Loucy (cell line): ENCODE measurements at regions not wholly inside any gene's neighbourhood (a gene's known extent, or its start where the extent isn't known, plus 50 kb on each side); places are given as distances from the start of the nearest gene placed in this dataset.

Experiments
- EZH2phosphoT487 ChIP-seq: fragments of 200-600 bp; IDR thresholded peaks from 2 replicates; pipeline ENCODE4 v1.6.1; 2018; ENCODE audit warnings: antibody characterized with exemption, mild to moderate bottlenecking, moderate library complexity, borderline replicate concordance
- TF ChIP-seq, protein P1 (sequence below): fragments of 200-600 bp; sonication (generic); conservative IDR thresholded peaks from 2 replicates; pipeline ENCODE4 v1.5.1; 2014; ENCODE audit warnings: mild to moderate bottlenecking, antibody characterized with exemption, low read length

DNA sequence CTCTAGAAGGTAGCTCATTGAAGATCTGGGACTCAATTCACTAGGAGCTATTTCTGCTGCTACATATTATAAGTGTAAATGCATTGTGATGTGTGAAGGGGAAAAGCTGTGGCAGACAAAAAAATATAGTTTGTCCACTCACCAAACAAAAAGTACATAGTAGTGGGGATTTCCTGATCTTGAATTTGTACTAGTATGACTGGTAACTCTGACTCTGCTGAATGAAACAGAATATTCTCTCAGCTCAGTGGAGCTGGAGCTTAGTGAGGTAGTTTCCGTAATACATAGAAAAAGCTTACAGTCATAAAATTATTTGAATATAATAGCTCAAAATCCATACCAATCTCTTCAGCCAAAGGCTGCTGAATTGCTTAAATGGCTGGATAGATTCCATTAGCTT is 455.6 kb upstream of the CD180 start:
- TF ChIP-seq, protein P1, sequence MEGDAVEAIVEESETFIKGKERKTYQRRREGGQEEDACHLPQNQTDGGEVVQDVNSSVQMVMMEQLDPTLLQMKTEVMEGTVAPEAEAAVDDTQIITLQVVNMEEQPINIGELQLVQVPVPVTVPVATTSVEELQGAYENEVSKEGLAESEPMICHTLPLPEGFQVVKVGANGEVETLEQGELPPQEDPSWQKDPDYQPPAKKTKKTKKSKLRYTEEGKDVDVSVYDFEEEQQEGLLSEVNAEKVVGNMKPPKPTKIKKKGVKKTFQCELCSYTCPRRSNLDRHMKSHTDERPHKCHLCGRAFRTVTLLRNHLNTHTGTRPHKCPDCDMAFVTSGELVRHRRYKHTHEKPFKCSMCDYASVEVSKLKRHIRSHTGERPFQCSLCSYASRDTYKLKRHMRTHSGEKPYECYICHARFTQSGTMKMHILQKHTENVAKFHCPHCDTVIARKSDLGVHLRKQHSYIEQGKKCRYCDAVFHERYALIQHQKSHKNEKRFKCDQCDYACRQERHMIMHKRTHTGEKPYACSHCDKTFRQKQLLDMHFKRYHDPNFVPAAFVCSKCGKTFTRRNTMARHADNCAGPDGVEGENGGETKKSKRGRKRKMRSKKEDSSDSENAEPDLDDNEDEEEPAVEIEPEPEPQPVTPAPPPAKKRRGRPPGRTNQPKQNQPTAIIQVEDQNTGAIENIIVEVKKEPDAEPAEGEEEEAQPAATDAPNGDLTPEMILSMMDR: no peak
- TF ChIP-seq EZH2phosphoT487: no peak
